ENCODE measurements at regions not wholly inside any gene's neighbourhood (a gene's known extent, or its start where the extent isn't known, plus 50 kb on each side); places are given as distances from the start of the nearest gene placed in this dataset.

DNA sequence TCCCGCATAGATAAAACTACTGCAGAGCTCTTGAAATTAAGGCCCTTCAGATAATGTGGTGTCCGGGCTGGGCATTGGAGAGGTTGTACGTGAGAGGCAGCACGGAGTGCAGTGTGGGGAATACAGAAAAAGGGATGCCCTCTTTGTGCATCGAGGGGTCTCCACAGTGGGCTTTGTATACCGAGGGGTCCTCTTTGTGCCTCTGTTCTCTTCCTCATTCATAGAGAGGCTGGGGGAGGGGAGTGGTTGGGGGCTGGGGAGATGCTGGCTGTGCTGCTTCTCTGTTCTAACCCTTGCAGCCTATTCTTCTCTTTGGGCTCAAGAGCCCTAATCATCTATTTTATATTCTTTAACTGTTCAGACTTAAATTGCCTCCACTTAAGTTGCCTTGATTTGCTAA is 74.3 kb upstream of the NDN start:
- TF ChIP-seq GATA2 (IDR thresholded peaks at IDR 0.05; ENCODE audit: low read depth, low read length), result no peak
- no peak for TF ChIP-seq GATA3 (IDR thresholded peaks at IDR 0.05; ENCODE audit: low read depth, low read length)

Measured in SH-SY5Y (cell line).